Stomach (tissue), 8 donors: ENCODE measurements at regions not wholly inside any gene's neighbourhood (a gene's known extent, or its start where the extent isn't known, plus 50 kb on each side); places are given as distances from the start of the nearest gene placed in this dataset.

ENCODE experiments used
- DNase-seq, 2 donors: peaks; one replicate each; pipeline versions ENCODE4 v3.0.0 to v3.0.0-alpha.2; 2013 to 2019
- H3K27ac ChIP-seq, 5 donors: fragments of 200-600 bp in 4 of 5; sonication (generic) in 4 of 5; one replicate each; pipeline ENCODE4 v1.5.1; 2013 to 2019; ENCODE audit warnings: mild to moderate bottlenecking in 1 of 5, moderate library complexity in 1 of 5
- H3K27me3 ChIP-seq, 3 donors: fragments of 200-600 bp; sonication (generic); one replicate each; pipeline ENCODE4 v1.5.1; 2017 to 2019; ENCODE audit warnings: mixed run types in 1 of 3
- H3K36me3 ChIP-seq, 4 donors: fragments of 200-600 bp; sonication (generic); 1 replicate in 3 of 4; 2 replicates in 1 of 4; pipeline ENCODE4 v1.5.1; 2016 to 2019
- H3K4me1 ChIP-seq, 4 donors: fragments of 200-600 bp; sonication (generic); one replicate each; pipeline ENCODE4 v1.5.1; 2016 to 2019
- H3K4me3 ChIP-seq, 4 donors: fragments of 200-600 bp; sonication (generic) in 3 of 4; one replicate each; pipeline ENCODE4 v1.5.1; 2016 to 2019; ENCODE audit warnings: mild to moderate bottlenecking in 1 of 4
- H3K9me3 ChIP-seq, 4 donors: fragments of 200-600 bp; sonication (generic); one replicate each; pipeline ENCODE4 v1.5.1; 2016 to 2019
- CTCF ChIP-seq, 7 experiments: fragments of 450-650 bp in 4 of 7; fragments of 200-600 bp in 3 of 7; sonication (generic) in 3 of 7; IDR thresholded peaks; one replicate each; pipeline ENCODE4 v1.5.1; 2016 to 2019; ENCODE audit warnings: antibody characterized with exemption in 7 of 7, control low read depth in 2 of 7, mild to moderate bottlenecking in 1 of 7
- EP300 ChIP-seq: sonication (generic); formaldehyde crosslinking; IDR thresholded peaks from one replicate; pipeline ENCODE4 v1.6.1; 2017; ENCODE audit warnings: antibody characterized with exemption
- POLR2A ChIP-seq, 4 donors: fragments of 450-650 bp; IDR thresholded peaks; one replicate each; pipeline ENCODE4 v1.6.1; 2016; ENCODE audit warnings: antibody characterized with exemption in 4 of 4, control low read depth in 2 of 4, mild to moderate bottlenecking in 1 of 4, moderate library complexity in 1 of 4
- POLR2AphosphoS5 ChIP-seq, 3 donors: sonication (generic); formaldehyde crosslinking; IDR thresholded peaks; one replicate each; pipeline ENCODE4 v1.6.1; 2016; ENCODE audit warnings: antibody characterized with exemption in 3 of 3
- WGBS, 5 donors: extraction: QIAGEN DNeasy Blood & Tissue Kit in 3 of 5; methylation state at CpG; one replicate each; pipeline versions ENCODE4 v1.1.5 to v1.1.7; 2013 to 2018; 5-methylcytosine and 5-hydroxymethylcytosine counted together
- intact Hi-C: fragments of 100-400 bp; cut with DNase I; formaldehyde crosslinking; loops from one replicate; pipeline ENCODE4 v1.15.1; 2023; ENCODE audit warnings: low total_unique reads
- donor health status: healthy with polysubstance abuse.
- donor health status: Bipolar disorder and iron deficiency.
- donor health status: healthy.

- Histone ChIP-seq H3K27me3 (no peaks in the 10 kb centered on the region), H3K4me3 (no peak overlapping the region), H3K9me3 (no peaks in the 10 kb centered on the region), H3K36me3 (no peaks in the 10 kb centered on the region), H3K4me1 (no peaks in the 10 kb centered on the region), H3K27ac (no peak overlapping the region)
- TF ChIP-seq CTCF (IDR thresholded peaks at IDR 0.05) (no peak), POLR2A (IDR thresholded peaks at IDR 0.05) (no peak), POLR2AphosphoS5 (IDR thresholded peaks at IDR 0.05) (no peak), EP300 (no peak)
- intact Hi-C loops = no loop called here
- DNase-seq = no peak
- WGBS, 5 donors = 67 to 87% (median 80%) methylated on average over 1 of the region's 1 CpG
Measured at GRCh38 chr1:67980028-67980427, 70.4 kb downstream of the DIRAS3 start.

GRCh38 chr1:67979532-67979931 lies 70.9 kb downstream of the DIRAS3 start:
- no peak overlapping the region for H3K27ac ChIP-seq
- H3K36me3 ChIP-seq = no peaks in the 10 kb centered on the region
- H3K9me3 ChIP-seq = no peaks in the 10 kb centered on the region
- H3K27me3 ChIP-seq = no peaks in the 10 kb centered on the region
- H3K4me1 ChIP-seq = no peaks in the 10 kb centered on the region
- H3K4me3 ChIP-seq = no peak overlapping the region
- intact Hi-C loops = no loop called here
- 64 to 86% (median 79%) methylated on average over 2 of the region's 2 CpGs for WGBS, 5 donors
- DNase-seq = no peak
- TF ChIP-seq POLR2AphosphoS5 (IDR thresholded peaks at IDR 0.05) (no peak), EP300 (no peak), CTCF (IDR thresholded peaks at IDR 0.05) (no peak), POLR2A (IDR thresholded peaks at IDR 0.05) (no peak)

- Histone ChIP-seq H3K27me3 (no peaks in the 10 kb centered on the region), H3K4me3 (no peak overlapping the region), H3K27ac (no peak overlapping the region), H3K36me3 (no peaks in the 10 kb centered on the region), H3K4me1 (no peaks in the 10 kb centered on the region), H3K9me3 (no peaks in the 10 kb centered on the region)
- WGBS, 5 donors = 51 to 69% (median 57%) methylated on average over 5 of the region's 5 CpGs
- no peak for TF ChIP-seq CTCF (IDR thresholded peaks at IDR 0.05)
- TF ChIP-seq POLR2AphosphoS5 (IDR thresholded peaks at IDR 0.05) = no peak
- no peak for TF ChIP-seq EP300
- TF ChIP-seq POLR2A (IDR thresholded peaks at IDR 0.05) = no peak
- DNase-seq = no peak
- intact Hi-C loops = no loop called here
Measured at GRCh38 chr1:67978890-67979516, 71.4 kb downstream of the DIRAS3 start.

GRCh38 chr1:67977756-67978155 lies 72.7 kb downstream of the DIRAS3 start:
- Histone ChIP-seq H3K4me1 (no peaks in the 10 kb centered on the region), H3K27ac (no peak overlapping the region), H3K36me3 (no peaks in the 10 kb centered on the region), H3K4me3 (no peak overlapping the region), H3K9me3 (no peaks in the 10 kb centered on the region), H3K27me3 (no peaks in the 10 kb centered on the region)
- DNase-seq = no peak
- WGBS, 5 donors = 55 to 71% (median 65%) methylated on average over 3 of the region's 3 CpGs
- TF ChIP-seq CTCF (IDR thresholded peaks at IDR 0.05) (no peak), POLR2AphosphoS5 (IDR thresholded peaks at IDR 0.05) (no peak), EP300 (no peak), POLR2A (IDR thresholded peaks at IDR 0.05) (no peak)
- intact Hi-C loops = no loop called here
